Adipocyte (in vitro differentiated cells): ENCODE measurements at regions not wholly inside any gene's neighbourhood (a gene's known extent, or its start where the extent isn't known, plus 50 kb on each side); places are given as distances from the start of the nearest gene placed in this dataset.

Experiments
- DNase-seq: peaks from one replicate; pipeline ENCODE4 v3.0.0-alpha.2; 2015; ENCODE audit warnings: low read depth
- H3K27me3 ChIP-seq: replicated peaks from 2 replicates; pipeline ENCODE4 v1.7.0; 2013; ENCODE audit warnings: mild to moderate bottlenecking, low read length, moderate library complexity; ENCODE audit not compliant: control insufficient read depth, insufficient read depth
- H3K36me3 ChIP-seq: 2 replicates; pipeline ENCODE4 v1.7.0; 2013; ENCODE audit warnings: low read length, mild to moderate bottlenecking, moderate library complexity; ENCODE audit not compliant: control insufficient read depth, insufficient read depth, severe bottlenecking
- H3K4me1 ChIP-seq: 2 replicates; pipeline ENCODE4 v1.7.0; 2013; ENCODE audit warnings: mild to moderate bottlenecking, low read length, moderate library complexity; ENCODE audit not compliant: control insufficient read depth, insufficient read depth
- H3K4me3 ChIP-seq: 2 replicates; pipeline ENCODE4 v1.7.0; 2013; ENCODE audit warnings: mild to moderate bottlenecking, low read length, moderate library complexity
- H3K9ac ChIP-seq: 2 replicates; pipeline ENCODE4 v1.7.0; 2013; ENCODE audit warnings: mild to moderate bottlenecking, low read length, moderate library complexity
- H3K9me3 ChIP-seq: 2 replicates; pipeline ENCODE4 v1.7.0; 2013; ENCODE audit warnings: mild to moderate bottlenecking, low read length, moderate library complexity; ENCODE audit not compliant: control insufficient read depth

DNA sequence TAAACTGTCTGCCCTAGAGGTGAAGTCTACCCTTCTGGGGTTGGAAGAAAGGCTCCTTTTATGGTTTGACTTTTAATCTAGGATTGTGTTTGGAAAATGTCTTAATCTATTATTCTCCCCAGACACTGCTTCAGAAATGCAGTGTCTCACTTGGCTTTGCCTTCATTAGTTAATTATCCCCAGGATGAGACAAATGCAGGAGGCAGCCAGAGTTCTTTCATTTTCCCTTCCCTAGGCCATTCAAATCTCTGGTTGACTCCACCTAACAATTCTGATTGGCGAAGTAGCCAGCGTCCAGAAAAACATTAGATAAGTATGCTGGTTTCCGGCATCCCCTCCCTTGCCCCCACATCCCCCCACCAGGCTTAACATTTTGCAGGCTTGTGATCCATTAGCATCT is 325.8 kb upstream of the PBX1 start:
- DNase-seq: no peak
- no peak overlapping the region for H3K4me3 ChIP-seq
- H3K9me3 ChIP-seq: peaks cover 7% of the 10 kb centered on the region
- no peaks in the 10 kb centered on the region for H3K27me3 ChIP-seq
- no peak overlapping the region for H3K9ac ChIP-seq
- peaks cover 13% of the 10 kb centered on the region for H3K4me1 ChIP-seq
- no peaks in the 10 kb centered on the region for H3K36me3 ChIP-seq

DNA sequence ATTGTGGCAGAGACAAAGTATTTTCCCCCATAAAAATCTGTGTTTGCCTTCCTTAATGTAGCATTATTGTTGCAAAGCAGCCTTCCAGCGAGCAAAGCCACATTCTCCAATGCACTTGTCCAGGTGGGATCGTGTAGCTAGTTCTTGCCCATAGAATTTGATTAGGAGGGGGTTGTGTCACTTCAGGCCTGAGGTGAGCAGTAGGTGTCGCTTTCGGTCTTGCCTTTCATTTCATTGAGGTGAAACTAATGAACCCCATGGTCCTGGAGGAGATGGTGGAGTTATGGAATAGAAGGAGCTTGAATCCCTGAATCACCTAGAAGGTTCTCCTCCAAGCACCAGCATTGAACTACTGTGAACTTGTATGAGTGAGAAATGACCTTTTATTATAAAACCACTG is 318.9 kb upstream of the PBX1 start:
- Histone ChIP-seq H3K4me1 (no peaks in the 10 kb centered on the region), H3K9ac (no peak overlapping the region), H3K27me3 (no peaks in the 10 kb centered on the region), H3K36me3 (no peaks in the 10 kb centered on the region), H3K9me3 (no peaks in the 10 kb centered on the region), H3K4me3 (no peak overlapping the region)
- DNase-seq: no peak

DNA sequence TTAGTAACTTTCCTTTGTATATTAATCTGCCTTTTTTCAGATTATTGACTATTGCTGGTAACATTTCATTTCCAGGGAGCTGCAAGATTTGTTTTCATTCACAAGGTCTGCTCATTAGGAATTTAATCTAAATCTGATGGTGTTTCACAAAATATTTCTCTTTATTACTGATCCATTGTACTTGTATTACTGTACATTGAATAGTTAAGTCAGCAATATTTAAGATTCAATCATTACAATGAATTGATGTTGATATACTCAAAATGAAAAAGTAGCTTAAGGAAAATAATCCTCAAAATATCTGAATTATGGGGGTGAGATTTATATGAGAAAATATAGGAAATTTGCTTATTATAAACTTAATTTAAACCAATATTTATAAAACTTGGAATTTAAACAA is 308.6 kb upstream of the PBX1 start:
- Histone ChIP-seq H3K9me3 (peaks cover 17% of the 10 kb centered on the region), H3K36me3 (no peaks in the 10 kb centered on the region), H3K4me3 (no peak overlapping the region), H3K9ac (no peak overlapping the region), H3K27me3 (no peaks in the 10 kb centered on the region), H3K4me1 (no peaks in the 10 kb centered on the region)
- no peak for DNase-seq

DNA sequence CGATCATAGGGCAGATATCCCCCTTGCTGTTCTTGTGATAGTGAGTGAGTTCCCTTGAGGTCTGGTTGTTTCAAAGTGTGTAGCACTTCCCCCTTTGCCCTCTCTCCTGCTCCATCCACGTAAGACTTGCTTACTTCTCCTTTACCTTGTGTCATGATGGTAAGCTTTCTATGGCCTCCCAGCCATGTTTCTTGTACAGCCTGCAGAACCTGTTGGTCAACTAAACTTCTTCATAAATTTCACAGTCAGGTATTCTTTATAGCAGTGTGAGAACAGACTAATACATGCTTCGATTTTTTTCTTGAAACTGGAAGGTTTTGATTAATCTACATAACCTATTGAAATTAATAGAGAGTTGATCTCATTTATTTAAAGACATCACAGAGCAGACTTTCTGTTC is 302.5 kb upstream of the PBX1 start:
- Histone ChIP-seq H3K36me3 (no peaks in the 10 kb centered on the region), H3K27me3 (no peaks in the 10 kb centered on the region), H3K9ac (no peak overlapping the region), H3K4me3 (no peak overlapping the region), H3K9me3 (peaks cover 8% of the 10 kb centered on the region), H3K4me1 (no peaks in the 10 kb centered on the region)
- DNase-seq: no peak

DNA sequence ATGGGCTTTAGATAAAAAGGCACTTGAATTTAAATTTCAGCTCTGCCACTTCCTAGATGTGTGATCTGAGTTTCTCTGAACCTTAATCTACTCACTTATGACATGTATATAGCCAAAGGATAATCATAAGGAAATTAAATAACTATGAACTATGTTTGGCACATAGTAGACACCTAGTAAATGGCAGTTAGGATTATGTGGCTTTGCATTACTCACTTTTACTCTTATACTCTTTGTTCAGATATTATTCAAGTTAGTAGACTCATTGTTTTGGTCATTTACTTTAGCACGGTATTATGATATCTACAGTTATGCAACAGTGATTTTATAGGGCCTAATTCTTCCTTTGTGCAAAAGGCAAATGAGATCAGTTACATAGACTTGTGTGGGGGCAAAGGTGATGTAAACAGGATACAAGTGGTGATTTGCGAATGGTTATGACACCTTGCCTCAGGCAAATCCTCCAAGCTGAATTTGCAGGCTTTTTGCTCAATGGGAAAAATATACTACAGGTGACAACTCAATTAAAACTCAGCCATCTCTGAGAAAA is 297.2 kb upstream of the PBX1 start:
- H3K4me3 ChIP-seq: no peak overlapping the region
- DNase-seq: no peak
- no peaks in the 10 kb centered on the region for H3K9me3 ChIP-seq
- H3K27me3 ChIP-seq: no peaks in the 10 kb centered on the region
- H3K9ac ChIP-seq: no peak overlapping the region
- peaks cover 9% of the 10 kb centered on the region for H3K4me1 ChIP-seq
- H3K36me3 ChIP-seq: no peaks in the 10 kb centered on the region

DNA sequence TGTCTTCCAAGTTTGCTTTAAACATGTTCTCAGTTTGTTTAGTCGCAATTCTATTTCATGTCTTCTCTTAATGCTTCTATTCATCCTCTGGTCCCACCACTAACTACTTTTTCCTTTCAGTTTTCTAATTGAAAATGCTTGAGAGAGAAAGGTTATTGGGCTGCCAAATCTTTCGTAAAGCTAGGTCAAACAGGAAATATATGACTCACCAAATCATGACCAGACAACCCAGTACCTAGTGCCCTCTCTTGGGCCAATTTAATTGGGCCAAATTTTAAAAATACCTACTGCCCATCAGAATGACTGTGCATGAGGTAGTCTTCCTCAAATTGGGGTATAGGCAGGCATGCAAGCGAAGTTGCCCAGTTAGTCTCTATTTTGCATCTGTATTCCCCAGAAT is 295.4 kb upstream of the PBX1 start:
- H3K4me3 ChIP-seq: no peak overlapping the region
- H3K36me3 ChIP-seq: no peaks in the 10 kb centered on the region
- no peak for DNase-seq
- H3K27me3 ChIP-seq: no peaks in the 10 kb centered on the region
- H3K4me1 ChIP-seq: peaks cover 9% of the 10 kb centered on the region
- H3K9me3 ChIP-seq: no peaks in the 10 kb centered on the region
- no peak overlapping the region for H3K9ac ChIP-seq

DNA sequence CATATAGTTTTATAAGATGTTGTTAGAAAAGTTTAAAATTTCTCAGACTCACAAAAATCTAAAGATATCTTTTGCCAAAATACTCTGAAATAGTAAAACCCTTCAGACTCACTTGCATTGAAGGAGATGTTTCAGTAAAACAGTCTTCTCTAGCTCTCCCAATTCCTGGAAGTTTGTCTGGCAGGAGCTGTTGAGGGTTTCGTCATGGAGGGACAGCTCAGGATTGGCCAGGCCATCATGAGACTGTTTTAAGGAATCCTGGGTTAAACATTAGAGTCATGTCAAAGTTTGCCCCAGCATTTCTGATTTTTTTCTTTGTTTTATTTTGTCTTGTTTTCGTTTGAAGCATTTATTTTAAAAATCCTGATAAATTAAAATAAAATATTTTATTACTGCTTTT is 293.8 kb upstream of the PBX1 start:
- Histone ChIP-seq H3K27me3 (no peaks in the 10 kb centered on the region), H3K4me1 (peaks cover 9% of the 10 kb centered on the region), H3K36me3 (no peaks in the 10 kb centered on the region), H3K9me3 (no peaks in the 10 kb centered on the region), H3K4me3 (no peak overlapping the region), H3K9ac (no peak overlapping the region)
- DNase-seq: peak; percentile 4

DNA sequence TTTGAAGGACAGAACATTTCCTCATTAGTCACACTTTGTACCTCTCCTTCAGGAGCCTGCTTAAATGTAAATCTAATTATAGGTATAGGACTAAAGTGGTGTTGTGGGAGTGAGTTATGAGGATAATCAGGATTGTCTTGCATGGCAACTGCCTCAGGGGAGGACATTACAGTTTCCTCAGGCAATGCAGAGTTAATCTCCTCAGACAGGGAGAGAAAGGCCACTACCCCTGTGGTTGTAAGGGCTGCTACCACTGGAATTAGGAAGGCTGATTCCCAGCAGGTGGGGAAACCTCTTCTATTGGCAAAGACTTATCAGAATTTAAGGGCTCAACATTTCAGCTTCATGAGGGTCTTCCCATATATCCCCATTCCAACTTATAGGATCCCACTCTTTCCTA is 286.8 kb upstream of the PBX1 start:
- H3K9ac ChIP-seq: no peak overlapping the region
- no peaks in the 10 kb centered on the region for H3K4me1 ChIP-seq
- H3K27me3 ChIP-seq: no peaks in the 10 kb centered on the region
- no peak for DNase-seq
- no peaks in the 10 kb centered on the region for H3K36me3 ChIP-seq
- no peak overlapping the region for H3K4me3 ChIP-seq
- H3K9me3 ChIP-seq: peaks cover 5% of the 10 kb centered on the region

DNA sequence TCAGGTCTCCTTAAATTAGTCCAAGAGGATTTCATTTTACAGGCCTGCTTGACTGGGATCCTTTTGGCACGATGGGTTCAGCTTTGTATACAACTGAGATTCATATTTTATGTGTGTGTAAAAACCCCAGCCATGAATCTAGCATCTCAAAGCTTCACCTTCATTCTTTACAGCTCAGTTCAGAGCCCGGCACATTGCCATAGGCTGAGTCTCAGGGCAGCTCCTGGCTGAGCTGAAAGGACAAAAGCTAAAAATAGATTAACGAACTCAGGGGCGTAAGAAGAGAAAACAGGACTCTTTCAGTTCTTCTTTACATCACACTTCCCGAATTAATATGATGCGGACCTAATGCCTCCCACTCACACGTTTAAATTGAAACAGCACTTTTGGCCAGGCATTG is 262.8 kb upstream of the PBX1 start:
- Histone ChIP-seq H3K36me3 (no peaks in the 10 kb centered on the region), H3K4me1 (no peaks in the 10 kb centered on the region), H3K27me3 (peaks cover 5% of the 10 kb centered on the region), H3K9ac (no peak overlapping the region), H3K9me3 (peaks cover 3% of the 10 kb centered on the region), H3K4me3 (no peak overlapping the region)
- no peak for DNase-seq

DNA sequence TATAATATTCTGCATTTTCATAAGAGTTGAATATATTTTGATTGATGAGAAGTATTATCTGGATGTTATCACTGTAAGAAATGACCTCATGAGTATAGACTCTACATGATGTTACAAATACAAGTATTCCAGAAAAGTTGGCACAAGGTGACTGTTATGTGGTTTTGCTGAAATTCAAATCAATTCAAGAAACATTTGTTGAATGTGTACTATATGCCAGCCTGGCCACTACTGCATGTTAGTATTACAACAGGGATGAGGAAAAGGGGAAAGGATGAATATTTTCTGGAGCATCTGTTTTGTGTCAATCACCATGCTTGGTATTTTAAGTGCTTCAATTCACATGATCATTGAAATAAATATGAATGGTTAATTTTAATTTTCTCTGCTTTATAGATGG is 250.9 kb upstream of the PBX1 start:
- Histone ChIP-seq H3K4me3 (no peak overlapping the region), H3K4me1 (no peaks in the 10 kb centered on the region), H3K36me3 (no peaks in the 10 kb centered on the region), H3K9ac (no peak overlapping the region), H3K27me3 (no peaks in the 10 kb centered on the region), H3K9me3 (no peaks in the 10 kb centered on the region)
- DNase-seq: peak; percentile 2

DNA sequence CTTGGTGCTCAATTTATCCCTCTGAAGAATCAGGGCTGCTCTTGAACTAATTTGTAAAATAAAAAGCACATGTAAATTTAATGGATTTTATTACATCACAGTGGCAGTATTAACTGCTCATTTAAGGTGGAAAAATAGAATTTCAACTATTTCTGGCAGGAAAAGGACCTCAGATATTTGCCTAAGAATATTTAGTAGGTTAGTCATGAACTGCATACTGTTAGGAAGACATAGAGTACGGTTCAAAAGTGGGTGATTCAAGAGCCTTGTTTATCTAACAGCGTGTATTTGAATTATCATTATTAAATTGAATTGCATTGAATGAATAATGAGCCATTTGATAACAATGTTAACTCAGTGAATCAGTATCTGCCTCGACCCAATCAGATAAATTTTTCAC is 248.8 kb upstream of the PBX1 start:
- peak; percentile 16 for DNase-seq
- Histone ChIP-seq H3K27me3 (no peaks in the 10 kb centered on the region), H3K9ac (no peak overlapping the region), H3K4me3 (no peak overlapping the region), H3K4me1 (no peaks in the 10 kb centered on the region), H3K9me3 (no peaks in the 10 kb centered on the region), H3K36me3 (no peaks in the 10 kb centered on the region)

DNA sequence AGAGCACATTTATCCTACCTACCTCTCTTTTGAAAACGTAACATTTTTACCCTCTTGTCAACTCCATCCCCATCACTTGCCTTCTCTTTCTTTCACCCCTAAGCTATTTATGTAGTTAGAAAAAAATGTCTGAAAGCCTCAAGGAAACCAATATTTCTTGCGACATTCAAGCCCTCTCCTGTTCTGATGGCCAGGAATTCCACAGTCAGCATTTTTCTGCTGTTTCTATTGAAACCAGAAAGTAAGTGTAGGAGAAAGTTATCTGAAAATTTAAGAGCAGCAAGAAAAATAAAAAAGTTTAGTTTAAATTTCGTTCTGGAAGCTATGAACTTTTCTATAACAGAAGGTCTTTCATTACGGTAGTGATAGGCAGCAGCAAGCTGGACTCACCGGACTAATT is 247.6 kb upstream of the PBX1 start:
- Histone ChIP-seq H3K9ac (no peak overlapping the region), H3K36me3 (no peaks in the 10 kb centered on the region), H3K4me1 (no peaks in the 10 kb centered on the region), H3K27me3 (no peaks in the 10 kb centered on the region), H3K4me3 (no peak overlapping the region), H3K9me3 (no peaks in the 10 kb centered on the region)
- DNase-seq: peak; percentile 40
